H1 (cell line): ENCODE measurements at regions not wholly inside any gene's neighbourhood (a gene's known extent, or its start where the extent isn't known, plus 50 kb on each side); places are given as distances from the start of the nearest gene placed in this dataset.

Source experiments
- CTBP2 ChIP-seq: IDR thresholded peaks from 2 replicates; pipeline ENCODE4 v1.7.0; 2011; ENCODE audit warnings: borderline replicate concordance, mild to moderate bottlenecking, moderate library complexity, mixed read lengths, low read length; ENCODE audit not compliant: insufficient read depth, insufficient read length
- EGR1 ChIP-seq: IDR thresholded peaks from 2 replicates; pipeline ENCODE4 v1.6.1; 2011; ENCODE audit warnings: low read depth, low read length, borderline replicate concordance
- JUND ChIP-seq: IDR thresholded peaks from 2 replicates; pipeline ENCODE4 v1.6.1; 2011; ENCODE audit warnings: mild to moderate bottlenecking, improper control_type of control experiment, low read length

GRCh38 chr6:164130151-164130550 lies 715.6 kb downstream of the QKI start (continued):
- TF ChIP-seq EGR1 (no peak), JUND (no peak), CTBP2 (no peak)
